Endothelial cell of umbilical vein (primary cell): ENCODE measurements at regions not wholly inside any gene's neighbourhood (a gene's known extent, or its start where the extent isn't known, plus 50 kb on each side); places are given as distances from the start of the nearest gene placed in this dataset.

ENCODE experiments used
- EZH2 ChIP-seq: IDR thresholded peaks from 2 replicates; pipeline ENCODE4 v1.6.1; 2012; ENCODE audit warnings: borderline replicate concordance, low read depth, mild to moderate bottlenecking, moderate library complexity, low read length, inconsistent platforms; ENCODE audit not compliant: severe bottlenecking
- FOS ChIP-seq: IDR thresholded peaks from 2 replicates; pipeline ENCODE4 v1.6.1; 2011; ENCODE audit warnings: mild to moderate bottlenecking, low read length, moderate library complexity, borderline replicate concordance; ENCODE audit not compliant: insufficient read depth
- JUN ChIP-seq: IDR thresholded peaks from 2 replicates; pipeline ENCODE4 v1.6.1; 2011; ENCODE audit warnings: borderline replicate concordance, low read depth; ENCODE audit not compliant: insufficient read length, insufficient read depth
- MAX ChIP-seq: IDR thresholded peaks from 2 replicates; pipeline ENCODE4 v1.6.1; 2011; ENCODE audit not compliant: insufficient read depth, insufficient read length
- POLR2A ChIP-seq: IDR thresholded peaks from 2 replicates; pipeline ENCODE4 v1.6.1; 2012; ENCODE audit warnings: low read depth, mild to moderate bottlenecking, control low read depth, low read length
- POLR2AphosphoS5 ChIP-seq: IDR thresholded peaks from 2 replicates; pipeline ENCODE4 v1.6.1; 2012; ENCODE audit warnings: low read depth, mild to moderate bottlenecking, control low read depth, low read length, moderate library complexity; ENCODE audit not compliant: insufficient read depth
- TF ChIP-seq, protein P1 (sequence below), 2 donors: IDR thresholded peaks; 1 replicate in 1 of 2; 2 replicates in 1 of 2; pipeline ENCODE4 v1.5.1; 2011; ENCODE audit warnings: low read length in 2 of 2, mild to moderate bottlenecking in 2 of 2, moderate library complexity in 2 of 2, control low read depth in 1 of 2, inconsistent platforms in 1 of 2, low read depth in 1 of 2; ENCODE audit not compliant: insufficient read depth in 1 of 2; ENCODE audit errors: extremely low read depth in 1 of 2

DNA sequence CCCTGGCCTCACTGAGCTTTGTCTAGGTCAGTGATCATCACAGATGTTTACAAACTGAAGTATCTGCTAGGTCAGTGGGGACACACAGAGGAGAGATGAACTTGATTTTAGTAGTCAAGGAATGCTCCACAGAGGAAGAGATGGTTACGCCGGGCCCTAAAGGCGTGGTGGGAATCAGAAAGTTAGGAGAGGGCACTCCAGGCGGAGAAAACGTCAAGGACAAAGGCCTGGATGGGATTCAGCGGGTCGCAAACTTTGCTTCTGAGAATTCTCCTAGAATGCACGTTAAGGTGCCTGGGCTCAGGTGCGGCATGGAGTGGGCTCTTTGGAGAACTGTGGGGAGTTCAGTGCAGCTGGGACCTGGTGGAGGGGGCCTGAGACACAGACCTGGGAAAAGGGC is 78.8 kb downstream of the TMEM17 start:
- TF ChIP-seq, protein P1, sequence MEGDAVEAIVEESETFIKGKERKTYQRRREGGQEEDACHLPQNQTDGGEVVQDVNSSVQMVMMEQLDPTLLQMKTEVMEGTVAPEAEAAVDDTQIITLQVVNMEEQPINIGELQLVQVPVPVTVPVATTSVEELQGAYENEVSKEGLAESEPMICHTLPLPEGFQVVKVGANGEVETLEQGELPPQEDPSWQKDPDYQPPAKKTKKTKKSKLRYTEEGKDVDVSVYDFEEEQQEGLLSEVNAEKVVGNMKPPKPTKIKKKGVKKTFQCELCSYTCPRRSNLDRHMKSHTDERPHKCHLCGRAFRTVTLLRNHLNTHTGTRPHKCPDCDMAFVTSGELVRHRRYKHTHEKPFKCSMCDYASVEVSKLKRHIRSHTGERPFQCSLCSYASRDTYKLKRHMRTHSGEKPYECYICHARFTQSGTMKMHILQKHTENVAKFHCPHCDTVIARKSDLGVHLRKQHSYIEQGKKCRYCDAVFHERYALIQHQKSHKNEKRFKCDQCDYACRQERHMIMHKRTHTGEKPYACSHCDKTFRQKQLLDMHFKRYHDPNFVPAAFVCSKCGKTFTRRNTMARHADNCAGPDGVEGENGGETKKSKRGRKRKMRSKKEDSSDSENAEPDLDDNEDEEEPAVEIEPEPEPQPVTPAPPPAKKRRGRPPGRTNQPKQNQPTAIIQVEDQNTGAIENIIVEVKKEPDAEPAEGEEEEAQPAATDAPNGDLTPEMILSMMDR (IDR thresholded peaks at IDR 0.05; ENCODE audit: extremely low read depth in 1 of 2, insufficient read depth in 1 of 2, low read depth in 1 of 2, low read length in 2 of 2): no peak
- TF ChIP-seq POLR2AphosphoS5 (no peak), FOS (no peak), POLR2A (no peak), MAX (no peak), EZH2 (no peak), JUN (no peak)
